ENCODE measurements at regions not wholly inside any gene's neighbourhood (a gene's known extent, or its start where the extent isn't known, plus 50 kb on each side); places are given as distances from the start of the nearest gene placed in this dataset.

- H3K27me3 Mint-ChIP-seq = no peaks in the 10 kb centered on the region
- ATAC-seq (replicated peaks; ENCODE audit: extremely low read depth, poor library complexity, severe bottlenecking) = no peak
- no peaks in the 10 kb centered on the region for H3K9me3 Mint-ChIP-seq
- H3K27ac Mint-ChIP-seq (ENCODE audit: low read depth) = no peak overlapping the region
- H3K4me3 Mint-ChIP-seq = no peak overlapping the region
- H3K4me1 Mint-ChIP-seq = peaks cover 4% of the 10 kb centered on the region
- peaks cover 2% of the 10 kb centered on the region for H3K36me3 Mint-ChIP-seq (ENCODE audit: insufficient read depth)
- no peak for DNase-seq (ENCODE audit: low spot score in 2 of 2)
These were observed 54.9 kb upstream of the IER3 start for GRCh38 chr6:30799210-30799609.

GRCh38 chr6:30798494-30798893, 54.1 kb upstream of the IER3 start:
- H3K27ac Mint-ChIP-seq (ENCODE audit: low read depth) = no peak overlapping the region
- no peak for ATAC-seq (replicated peaks; ENCODE audit: extremely low read depth, poor library complexity, severe bottlenecking)
- H3K36me3 Mint-ChIP-seq (ENCODE audit: insufficient read depth) = peaks cover 7% of the 10 kb centered on the region
- DNase-seq (ENCODE audit: low spot score in 2 of 2) = no peak
- no peak overlapping the region for H3K4me3 Mint-ChIP-seq
- no peaks in the 10 kb centered on the region for H3K9me3 Mint-ChIP-seq
- H3K27me3 Mint-ChIP-seq = no peaks in the 10 kb centered on the region
- H3K4me1 Mint-ChIP-seq = peaks cover 8% of the 10 kb centered on the region

- no peak for ATAC-seq (replicated peaks; ENCODE audit: extremely low read depth, poor library complexity, severe bottlenecking)
- no peak overlapping the region for H3K4me3 Mint-ChIP-seq
- DNase-seq (ENCODE audit: low spot score in 2 of 2) = no peak
- H3K27me3 Mint-ChIP-seq = no peaks in the 10 kb centered on the region
- peaks cover 15% of the 10 kb centered on the region for H3K4me1 Mint-ChIP-seq
- H3K27ac Mint-ChIP-seq (ENCODE audit: low read depth) = peak overlapping the region; percentile 99
- H3K36me3 Mint-ChIP-seq (ENCODE audit: insufficient read depth) = peaks cover 7% of the 10 kb centered on the region
- no peaks in the 10 kb centered on the region for H3K9me3 Mint-ChIP-seq
These were observed 51.4 kb upstream of the IER3 start for GRCh38 chr6:30795549-30796293.

All from central memory CD8-positive, alpha-beta T cell (primary cell).